Endodermal cell (in vitro differentiated cells): ENCODE measurements at regions not wholly inside any gene's neighbourhood (a gene's known extent, or its start where the extent isn't known, plus 50 kb on each side); places are given as distances from the start of the nearest gene placed in this dataset.

ENCODE experiments used
- DNase-seq: peaks from one replicate; pipeline ENCODE4 v3.0.0-alpha.2; 2017
- H3K27ac ChIP-seq: 2 replicates; pipeline ENCODE4 v1.5.1; 2013; ENCODE audit warnings: mild to moderate bottlenecking, low read depth, low read length, moderate library complexity
- H3K27me3 ChIP-seq: 2 replicates; pipeline ENCODE4 v1.6.1; 2013; ENCODE audit warnings: mild to moderate bottlenecking, low read length, moderate library complexity; ENCODE audit not compliant: insufficient read depth, control insufficient read depth, poor library complexity, severe bottlenecking
- H3K36me3 ChIP-seq: 2 replicates; pipeline ENCODE4 v1.7.0; 2013; ENCODE audit warnings: mild to moderate bottlenecking, low read length, moderate library complexity; ENCODE audit not compliant: control insufficient read depth, insufficient read depth
- H3K4me1 ChIP-seq: one replicate; pipeline ENCODE4 v1.7.0; 2013; ENCODE audit warnings: low read length; ENCODE audit not compliant: control insufficient read depth, insufficient read depth
- H3K4me3 ChIP-seq: 2 replicates; pipeline ENCODE4 v1.5.1; 2013; ENCODE audit warnings: mild to moderate bottlenecking, low read length, moderate library complexity
- H3K9ac ChIP-seq: 2 replicates; pipeline ENCODE4 v1.6.1; 2013; ENCODE audit warnings: mild to moderate bottlenecking, low read length, moderate library complexity; ENCODE audit not compliant: poor library complexity, severe bottlenecking; ENCODE audit errors: extremely low read depth
- H3K9me3 ChIP-seq: 2 replicates; pipeline ENCODE4 v1.6.1; 2013; ENCODE audit warnings: mild to moderate bottlenecking, low read length, moderate library complexity; ENCODE audit not compliant: control insufficient read depth
- H3K27ac Mint-ChIP-seq: 2 replicates; pipeline ENCODE4 v1.8.0; 2020; ENCODE audit warnings: mixed read lengths
- H3K27me3 Mint-ChIP-seq: 2 replicates; pipeline ENCODE4 v1.8.0; 2021; ENCODE audit warnings: mild to moderate bottlenecking, mixed read lengths; ENCODE audit not compliant: insufficient read depth
- H3K36me3 Mint-ChIP-seq: 2 replicates; pipeline ENCODE4 v1.8.0; 2020; ENCODE audit warnings: low read depth, mixed read lengths
- H3K4me1 Mint-ChIP-seq: 2 replicates; pipeline ENCODE4 v1.8.0; 2020; ENCODE audit warnings: mixed read lengths
- H3K4me3 Mint-ChIP-seq: 2 replicates; pipeline ENCODE4 v1.8.0; 2020; ENCODE audit warnings: mild to moderate bottlenecking, moderate library complexity, mixed read lengths
- H3K9me3 Mint-ChIP-seq: 2 replicates; pipeline ENCODE4 v1.8.0; 2020; ENCODE audit warnings: mild to moderate bottlenecking, mixed read lengths
- CTCF ChIP-seq: fragments of 200-600 bp; sonication (generic); conservative IDR thresholded peaks from 2 replicates; pipeline ENCODE4 v1.5.0; 2021; ENCODE audit warnings: antibody characterized with exemption, mild to moderate bottlenecking
- WGBS, 2 experiments: methylation state at CpG; one replicate each; pipeline versions ENCODE4 v1.1.5 to v1.1.7; 2013; ENCODE audit warnings: missing lambda C conversion rate in 2 of 2, mixed read lengths in 1 of 2; ENCODE audit not compliant: insufficient coverage in 1 of 2, insufficient read length in 1 of 2; 5-methylcytosine and 5-hydroxymethylcytosine counted together

- Histone ChIP-seq H3K9ac (no peak overlapping the region), H3K27me3 (no peaks in the 10 kb centered on the region), H3K9me3 (no peaks in the 10 kb centered on the region), H3K4me3 (no peak overlapping the region), H3K27ac (no peak overlapping the region), H3K36me3 (no peaks in the 10 kb centered on the region), H3K4me1 (no peaks in the 10 kb centered on the region)
- DNase-seq = no peak
- no CpG with 5 or more reads among the region's 1 CpG for WGBS, 2 experiments
- no peak for TF ChIP-seq CTCF
- no peak overlapping the region for H3K27ac Mint-ChIP-seq
- no peak overlapping the region for H3K4me3 Mint-ChIP-seq
- H3K36me3 Mint-ChIP-seq = peaks cover 5% of the 10 kb centered on the region
- peaks cover 20% of the 10 kb centered on the region for H3K4me1 Mint-ChIP-seq
- no peaks in the 10 kb centered on the region for H3K9me3 Mint-ChIP-seq
- H3K27me3 Mint-ChIP-seq = no peaks in the 10 kb centered on the region
Observed at GRCh38 chrX:113545040-113545439, 704.4 kb upstream of the AMOT start.

GRCh38 chrX:113539599-113540356, 699.1 kb upstream of the AMOT start:
- Histone ChIP-seq H3K9me3 (no peaks in the 10 kb centered on the region), H3K4me3 (no peak overlapping the region), H3K4me1 (no peaks in the 10 kb centered on the region), H3K27me3 (no peaks in the 10 kb centered on the region), H3K27ac (no peak overlapping the region), H3K36me3 (no peaks in the 10 kb centered on the region), H3K9ac (no peak overlapping the region)
- H3K27me3 Mint-ChIP-seq = no peaks in the 10 kb centered on the region
- no peak for TF ChIP-seq CTCF
- H3K9me3 Mint-ChIP-seq = peaks cover 4% of the 10 kb centered on the region
- no peak overlapping the region for H3K27ac Mint-ChIP-seq
- peaks cover 2% of the 10 kb centered on the region for H3K36me3 Mint-ChIP-seq
- no peak overlapping the region for H3K4me3 Mint-ChIP-seq
- DNase-seq = no peak
- 89% methylated on average over 1 of the region's 2 CpGs; no CpG with 5 or more reads in 1 of the 2 experiments for WGBS, 2 experiments
- H3K4me1 Mint-ChIP-seq = peaks cover 14% of the 10 kb centered on the region

- H3K4me3 ChIP-seq = no peak overlapping the region
- no peaks in the 10 kb centered on the region for H3K27me3 Mint-ChIP-seq
- no peak for TF ChIP-seq CTCF
- no peaks in the 10 kb centered on the region for H3K27me3 ChIP-seq
- H3K9me3 Mint-ChIP-seq = no peaks in the 10 kb centered on the region
- H3K27ac ChIP-seq = no peak overlapping the region
- DNase-seq = no peak
- no peak overlapping the region for H3K9ac ChIP-seq
- H3K9me3 ChIP-seq = no peaks in the 10 kb centered on the region
- H3K4me1 Mint-ChIP-seq = peaks cover 4% of the 10 kb centered on the region
- no peak overlapping the region for H3K4me3 Mint-ChIP-seq
- H3K4me1 ChIP-seq = no peaks in the 10 kb centered on the region
- 95 to 100% methylated on average over 2 to 4 of the region's 6 CpGs for WGBS, 2 experiments
- H3K27ac Mint-ChIP-seq = no peak overlapping the region
- H3K36me3 Mint-ChIP-seq = no peaks in the 10 kb centered on the region
- H3K36me3 ChIP-seq = no peaks in the 10 kb centered on the region
Observed at GRCh38 chrX:113529426-113530013, 688.9 kb upstream of the AMOT start.
